WTC11 (cell line): ENCODE measurements at regions not wholly inside any gene's neighbourhood (a gene's known extent, or its start where the extent isn't known, plus 50 kb on each side); places are given as distances from the start of the nearest gene placed in this dataset.

ENCODE experiments used
- CBFB ChIP-seq: sonication (generic); formaldehyde crosslinking; IDR thresholded peaks from 2 replicates; pipeline ENCODE4 v1.8.1; 2022; ENCODE audit warnings: mild to moderate bottlenecking, low read depth, missing genetic modification reagents
- CTCF ChIP-seq: fragments of 200-600 bp; IDR thresholded peaks from 2 replicates; pipeline ENCODE4 v1.8.0; 2022; ENCODE audit warnings: antibody characterized with exemption
- ELF4 ChIP-seq: sonication (generic); formaldehyde crosslinking; IDR thresholded peaks from 2 replicates; pipeline ENCODE4 v1.8.1; 2022; ENCODE audit warnings: low read depth, mild to moderate bottlenecking, moderate library complexity, missing genetic modification reagents
- FOXJ3 ChIP-seq: sonication (generic); formaldehyde crosslinking; IDR thresholded peaks from 2 replicates; pipeline ENCODE4 v1.9.0; 2021; ENCODE audit warnings: missing genetic modification reagents, mild to moderate bottlenecking, borderline replicate concordance
- JUN ChIP-seq: sonication (generic); formaldehyde crosslinking; IDR thresholded peaks from 2 replicates; pipeline ENCODE4 v1.8.0; 2023; ENCODE audit warnings: mild to moderate bottlenecking, missing genetic modification reagents
- NFYB ChIP-seq: sonication (generic); formaldehyde crosslinking; conservative IDR thresholded peaks from 2 replicates; pipeline ENCODE4 v1.8.0; 2022; ENCODE audit warnings: low read depth, missing genetic modification reagents
- NR2C2 ChIP-seq: sonication (generic); formaldehyde crosslinking; IDR thresholded peaks from 2 replicates; pipeline ENCODE4 v1.8.0; 2022; ENCODE audit warnings: mild to moderate bottlenecking, missing genetic modification reagents
- TCF7 ChIP-seq: sonication (generic); formaldehyde crosslinking; IDR thresholded peaks from 2 replicates; pipeline ENCODE4 v1.8.0; 2022; ENCODE audit warnings: mild to moderate bottlenecking, low read depth, missing genetic modification reagents, moderate library complexity
- TEAD4 ChIP-seq: sonication (generic); formaldehyde crosslinking; IDR thresholded peaks from 2 replicates; pipeline ENCODE4 v1.8.0; 2022; ENCODE audit warnings: mild to moderate bottlenecking, missing genetic modification reagents
- ZBTB21 ChIP-seq: sonication (generic); formaldehyde crosslinking; IDR thresholded peaks from 2 replicates; pipeline ENCODE4 v1.8.1; 2023; ENCODE audit warnings: mild to moderate bottlenecking, missing genetic modification reagents, borderline replicate concordance
- ZNF512 ChIP-seq: sonication (generic); formaldehyde crosslinking; IDR thresholded peaks from 2 replicates; pipeline ENCODE4 v1.8.1; 2022; ENCODE audit warnings: missing genetic modification reagents, borderline replicate concordance

GRCh38 chr5:176736301-176736930 is 73.9 kb upstream of the UNC5A start:
- no peak for TF ChIP-seq CTCF
- TF ChIP-seq TEAD4 (CRISPR knock-in tag): no peak
- no peak for TF ChIP-seq NFYB
- TF ChIP-seq TCF7 (CRISPR knock-in tag): no peak
- TF ChIP-seq ELF4 (CRISPR knock-in tag): no peak
- no peak for TF ChIP-seq CBFB (CRISPR knock-in tag)
- TF ChIP-seq NR2C2: no peak
- TF ChIP-seq ZBTB21 (CRISPR knock-in tag): no peak
- TF ChIP-seq JUN (CRISPR knock-in tag): no peak
- TF ChIP-seq FOXJ3 (CRISPR knock-in tag): no peak
- no peak for TF ChIP-seq ZNF512
